NCI-H774 (cell line): ENCODE measurements at regions not wholly inside any gene's neighbourhood (a gene's known extent, or its start where the extent isn't known, plus 50 kb on each side); places are given as distances from the start of the nearest gene placed in this dataset.
A peak's percentile ranks its signal among the peaks of the same experiment; 100 is the strongest.

Experiments
- DNase-seq: peaks from one replicate; lab custom pipeline; 2025; lab: John Stamatoyannopoulos, UW

GRCh38 chr7:96638669-96639068 lies 71.0 kb downstream of the SEM1 start:
- DNase-seq, result no peak

- no peak for DNase-seq
These were observed 72.1 kb downstream of the SEM1 start for GRCh38 chr7:96637522-96637921.

- DNase-seq, result no peak
These were observed 72.7 kb downstream of the SEM1 start for GRCh38 chr7:96636979-96637378.

- DNase-seq, result no peak
These were observed 73.2 kb downstream of the SEM1 start for GRCh38 chr7:96636342-96636860.

GRCh38 chr7:96629884-96630283 lies 79.8 kb downstream of the SEM1 start:
- DNase-seq, result no peak

GRCh38 chr7:96624954-96625353 lies 84.7 kb downstream of the SEM1 start:
- no peak for DNase-seq

- no peak for DNase-seq
These were observed 87.7 kb downstream of the SEM1 start for GRCh38 chr7:96621932-96622331.

GRCh38 chr7:96614154-96614867 lies 95.3 kb downstream of the SEM1 start:
- DNase-seq, result no peak

- no peak for DNase-seq
These were observed 97.6 kb downstream of the SEM1 start for GRCh38 chr7:96612034-96612433.

- no peak for DNase-seq
These were observed 104.5 kb downstream of the SEM1 start for GRCh38 chr7:96605045-96605716.

GRCh38 chr7:96599288-96599936 lies 110.2 kb downstream of the SEM1 start:
- DNase-seq, result no peak

GRCh38 chr7:96598421-96598820 lies 111.2 kb downstream of the SEM1 start:
- no peak for DNase-seq

- peak; percentile 99 for DNase-seq
These were observed 113.4 kb downstream of the SEM1 start for GRCh38 chr7:96596120-96596826.

GRCh38 chr7:96591900-96592676 lies 117.6 kb downstream of the SEM1 start:
- peak; percentile 83 for DNase-seq

- DNase-seq, result peak; percentile 49
These were observed 118.3 kb downstream of the SEM1 start for GRCh38 chr7:96591159-96591899.

GRCh38 chr7:96589038-96589437 lies 120.6 kb downstream of the SEM1 start:
- peak; percentile 76 for DNase-seq

- DNase-seq, result no peak
These were observed 130.5 kb downstream of the SEM1 start for GRCh38 chr7:96579119-96579518.

GRCh38 chr7:96578606-96579005 lies 131.0 kb downstream of the SEM1 start:
- no peak for DNase-seq

GRCh38 chr7:96563409-96563808 lies 146.2 kb downstream of the SEM1 start:
- DNase-seq, result no peak

- no peak for DNase-seq
These were observed 146.7 kb downstream of the SEM1 start for GRCh38 chr7:96562966-96563365.

- no peak for DNase-seq
These were observed 147.2 kb downstream of the SEM1 start for GRCh38 chr7:96562458-96562857.
